IMR-90 (cell line): ENCODE measurements at regions not wholly inside any gene's neighbourhood (a gene's known extent, or its start where the extent isn't known, plus 50 kb on each side); places are given as distances from the start of the nearest gene placed in this dataset.

Source experiments
- RCOR1 ChIP-seq: IDR thresholded peaks from 2 replicates; pipeline ENCODE4 v1.6.1; 2012; ENCODE audit warnings: mild to moderate bottlenecking, low read length, improper control_type of control experiment; ENCODE audit not compliant: insufficient replicate concordance
- TF ChIP-seq, protein P1 (sequence below): conservative IDR thresholded peaks from 2 replicates; pipeline ENCODE4 v1.5.1; 2012; ENCODE audit warnings: mild to moderate bottlenecking, low read depth, low read length, improper control_type of control experiment

DNA sequence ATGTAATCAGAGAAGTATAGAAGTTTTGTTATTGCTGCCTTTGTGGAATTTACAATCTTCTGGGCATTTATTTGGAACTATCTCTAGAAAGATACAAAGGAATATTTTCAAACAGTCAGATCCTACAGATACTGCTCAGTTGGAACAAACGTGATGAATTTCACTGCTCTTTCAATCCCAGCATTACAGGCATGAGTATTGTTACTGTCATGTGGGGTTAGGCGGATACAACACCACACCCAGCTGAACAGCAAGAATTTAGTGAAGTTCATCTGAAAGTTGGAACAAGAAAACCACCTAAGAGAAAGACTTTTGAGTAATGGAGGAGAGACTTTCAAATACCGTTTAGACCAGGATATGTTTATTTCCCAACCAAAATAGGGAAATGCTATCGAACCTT lies 123.3 kb upstream of the PLXNC1 start:
- TF ChIP-seq, protein P1, sequence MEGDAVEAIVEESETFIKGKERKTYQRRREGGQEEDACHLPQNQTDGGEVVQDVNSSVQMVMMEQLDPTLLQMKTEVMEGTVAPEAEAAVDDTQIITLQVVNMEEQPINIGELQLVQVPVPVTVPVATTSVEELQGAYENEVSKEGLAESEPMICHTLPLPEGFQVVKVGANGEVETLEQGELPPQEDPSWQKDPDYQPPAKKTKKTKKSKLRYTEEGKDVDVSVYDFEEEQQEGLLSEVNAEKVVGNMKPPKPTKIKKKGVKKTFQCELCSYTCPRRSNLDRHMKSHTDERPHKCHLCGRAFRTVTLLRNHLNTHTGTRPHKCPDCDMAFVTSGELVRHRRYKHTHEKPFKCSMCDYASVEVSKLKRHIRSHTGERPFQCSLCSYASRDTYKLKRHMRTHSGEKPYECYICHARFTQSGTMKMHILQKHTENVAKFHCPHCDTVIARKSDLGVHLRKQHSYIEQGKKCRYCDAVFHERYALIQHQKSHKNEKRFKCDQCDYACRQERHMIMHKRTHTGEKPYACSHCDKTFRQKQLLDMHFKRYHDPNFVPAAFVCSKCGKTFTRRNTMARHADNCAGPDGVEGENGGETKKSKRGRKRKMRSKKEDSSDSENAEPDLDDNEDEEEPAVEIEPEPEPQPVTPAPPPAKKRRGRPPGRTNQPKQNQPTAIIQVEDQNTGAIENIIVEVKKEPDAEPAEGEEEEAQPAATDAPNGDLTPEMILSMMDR: no peak
- no peak for TF ChIP-seq RCOR1
